VCaP (cell line): ENCODE measurements at regions not wholly inside any gene's neighbourhood (a gene's known extent, or its start where the extent isn't known, plus 50 kb on each side); places are given as distances from the start of the nearest gene placed in this dataset.
A peak's percentile ranks its signal among the peaks of the same experiment; 100 is the strongest.

ENCODE experiments used
- H3K27ac ChIP-seq: fragments of 450-650 bp; 2 replicates; pipeline ENCODE4 v1.5.1; 2017
- CTCF ChIP-seq: fragments of 450-650 bp; conservative IDR thresholded peaks from 2 replicates; pipeline ENCODE4 v1.5.1; 2017; ENCODE audit warnings: mild to moderate bottlenecking, moderate library complexity

DNA sequence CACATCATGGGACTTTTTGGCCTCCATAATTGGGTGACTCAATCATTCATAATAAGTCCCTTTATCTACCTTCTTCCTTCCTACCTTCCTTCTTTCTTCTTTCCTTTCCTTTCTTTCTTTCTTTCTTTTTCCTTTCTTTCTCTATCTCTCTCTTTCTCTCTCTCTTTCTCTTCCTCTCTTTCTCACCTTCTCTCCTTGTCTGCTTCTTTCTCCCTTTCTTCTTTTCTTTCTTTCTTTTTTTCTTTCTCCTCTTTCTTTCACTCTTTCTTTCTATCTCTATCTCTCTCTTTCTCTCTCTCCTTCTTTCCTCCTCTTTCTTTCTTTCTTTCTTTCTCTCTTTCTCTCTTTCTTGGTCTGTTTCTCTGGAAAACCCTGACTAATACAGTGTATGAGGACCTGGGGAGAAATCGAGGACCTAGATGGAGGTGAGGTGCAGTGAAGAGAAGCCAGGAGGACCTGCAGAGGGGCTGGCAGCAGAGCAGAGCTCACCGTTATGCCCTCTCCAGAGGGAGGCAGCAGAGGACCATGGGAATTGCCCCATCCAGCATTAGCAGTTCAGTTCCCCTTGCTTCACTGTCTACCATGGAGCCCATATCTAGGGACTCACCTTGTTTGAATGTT lies 52.7 kb upstream of the BTRC start:
- peak; percentile 84 for TF ChIP-seq CTCF
- no peak overlapping the region for H3K27ac ChIP-seq

DNA sequence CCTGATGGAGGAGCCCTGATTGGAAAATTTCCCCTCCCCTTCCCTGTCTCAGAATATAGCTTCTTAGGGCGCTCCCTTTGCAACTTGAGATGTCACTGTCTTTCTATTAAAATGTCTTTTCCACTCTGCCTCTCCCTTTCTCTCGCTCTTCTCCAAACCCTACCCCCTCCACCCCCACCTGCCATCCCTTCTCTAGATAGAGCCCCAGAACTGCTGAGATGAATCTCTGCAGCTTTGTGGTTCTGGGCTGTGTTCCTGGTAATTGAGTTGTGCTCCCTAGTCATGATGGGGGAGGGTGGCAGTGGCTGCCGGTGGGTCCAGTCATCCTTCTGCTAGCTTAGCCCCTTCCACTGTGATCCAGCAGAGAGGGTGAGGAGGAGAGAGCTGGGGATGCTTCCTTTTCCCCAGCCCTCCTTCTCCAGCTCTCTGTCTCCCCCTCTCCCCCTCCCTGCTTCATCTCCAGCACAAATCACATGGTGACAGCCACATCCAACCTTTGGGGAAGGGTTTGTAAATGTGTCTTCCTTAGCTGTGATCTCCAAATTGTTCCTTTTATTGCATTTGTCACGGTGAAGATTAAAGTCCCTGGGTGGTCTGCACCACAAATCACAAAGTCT lies 50.8 kb upstream of the BTRC start:
- TF ChIP-seq CTCF, result no peak
- no peak overlapping the region for H3K27ac ChIP-seq
